GM19463 (cell line): ENCODE measurements at regions not wholly inside any gene's neighbourhood (a gene's known extent, or its start where the extent isn't known, plus 50 kb on each side); places are given as distances from the start of the nearest gene placed in this dataset.

Experiments
- ATAC-seq: cut with Tn5 transposase; IDR thresholded peaks from one replicate; pipeline ENCODE4 v1.9.1; 2021; ENCODE audit warnings: mild to moderate bottlenecking, moderate library complexity; ENCODE audit not compliant: unreplicated experiment

- ATAC-seq, result no peak
Observed at GRCh38 chr1:229023651-229024300, 247.1 kb upstream of the RAB4A start.

- no peak for ATAC-seq
Observed at GRCh38 chr1:229024528-229025130, 246.3 kb upstream of the RAB4A start.

- ATAC-seq, result no peak
Observed at GRCh38 chr1:229025576-229025975, 245.3 kb upstream of the RAB4A start.

- no peak for ATAC-seq
Observed at GRCh38 chr1:229027158-229027557, 243.8 kb upstream of the RAB4A start.

GRCh38 chr1:229027622-229028182 is 243.2 kb upstream of the RAB4A start:
- no peak for ATAC-seq

- ATAC-seq, result no peak
Observed at GRCh38 chr1:229028544-229028943, 242.4 kb upstream of the RAB4A start.

- ATAC-seq, result no peak
Observed at GRCh38 chr1:229028987-229029878, 241.7 kb upstream of the RAB4A start.

GRCh38 chr1:229029879-229030235 is 241.1 kb upstream of the RAB4A start:
- no peak for ATAC-seq

GRCh38 chr1:229030630-229031029 is 240.3 kb upstream of the RAB4A start:
- ATAC-seq, result no peak

- ATAC-seq, result no peak
Observed at GRCh38 chr1:229031061-229031460, 239.8 kb upstream of the RAB4A start.

GRCh38 chr1:229031481-229032341 is 239.2 kb upstream of the RAB4A start:
- no peak for ATAC-seq

GRCh38 chr1:229032375-229032774 is 238.5 kb upstream of the RAB4A start:
- no peak for ATAC-seq

GRCh38 chr1:229033480-229033879 is 237.4 kb upstream of the RAB4A start:
- no peak for ATAC-seq

GRCh38 chr1:229034342-229034741 is 236.6 kb upstream of the RAB4A start:
- no peak for ATAC-seq

- ATAC-seq, result peak; percentile 86
Observed at GRCh38 chr1:229035054-229035747, 235.7 kb upstream of the RAB4A start.

GRCh38 chr1:229035748-229036082 is 235.2 kb upstream of the RAB4A start:
- no peak for ATAC-seq

- ATAC-seq, result no peak
Observed at GRCh38 chr1:229037806-229038405, 233.0 kb upstream of the RAB4A start.

GRCh38 chr1:229040630-229041358 is 230.1 kb upstream of the RAB4A start:
- no peak for ATAC-seq

GRCh38 chr1:229041946-229042345 is 229.0 kb upstream of the RAB4A start:
- ATAC-seq, result no peak
